K562 (cell line): ENCODE measurements at regions not wholly inside any gene's neighbourhood (a gene's known extent, or its start where the extent isn't known, plus 50 kb on each side); places are given as distances from the start of the nearest gene placed in this dataset.

Experiments used
- ATF3 ChIP-seq, 2 experiments: fragments of 450-650 bp in 1 of 2; sonication (generic) in 1 of 2; formaldehyde crosslinking in 1 of 2; IDR thresholded peaks in 1 of 2; conservative IDR thresholded peaks in 1 of 2; 2 replicates each; pipeline versions ENCODE4 v1.6.1 to v1.8.1; 2016 to 2023; ENCODE audit warnings: mild to moderate bottlenecking in 2 of 2, moderate library complexity in 2 of 2, inconsistent platforms in 1 of 2, missing genetic modification reagents in 1 of 2
- E2F4 ChIP-seq: sonication (generic); formaldehyde crosslinking; IDR thresholded peaks from 2 replicates; pipeline ENCODE4 v1.8.0; 2022; ENCODE audit warnings: mild to moderate bottlenecking, low read depth, missing genetic modification reagents
- POLR2A ChIP-seq: fragments of 450-650 bp; conservative IDR thresholded peaks from 2 replicates; pipeline ENCODE4 v1.6.1; 2016
- SETDB1 ChIP-seq: IDR thresholded peaks from one replicate; pipeline ENCODE4 v1.6.1; 2012; ENCODE audit warnings: low read length, control low read depth, inconsistent platforms

- TF ChIP-seq ATF3 (IDR thresholded peaks at IDR 0.05) (no peak), ATF3 (CRISPR knock-in tag; conservative IDR thresholded peaks at IDR 0.05) (no peak), E2F4 (no peak), POLR2A (no peak), SETDB1 (no peak)
Measured at GRCh38 chr20:43837856-43838702, 76.6 kb upstream of the TOX2 start.
